Mucosa of rectum (tissue), 2 donors: ENCODE measurements at regions not wholly inside any gene's neighbourhood (a gene's known extent, or its start where the extent isn't known, plus 50 kb on each side); places are given as distances from the start of the nearest gene placed in this dataset.

Source experiments
- H3K27ac ChIP-seq, 2 donors: one replicate each; pipeline ENCODE4 v1.7.0; 2013; ENCODE audit warnings: inconsistent platforms in 2 of 2, low read depth in 2 of 2, low read length in 2 of 2
- H3K27me3 ChIP-seq, 2 donors: one replicate each; pipeline ENCODE4 v1.7.0; 2013; ENCODE audit warnings: low read length in 2 of 2; ENCODE audit not compliant: control insufficient read depth in 2 of 2, insufficient read depth in 2 of 2
- H3K36me3 ChIP-seq, 2 donors: one replicate each; pipeline ENCODE4 v1.7.0; 2013; ENCODE audit warnings: low read length in 2 of 2; ENCODE audit not compliant: control insufficient read depth in 2 of 2, insufficient read depth in 2 of 2
- H3K4me1 ChIP-seq, 2 donors: one replicate each; pipeline ENCODE4 v1.7.0; 2013; ENCODE audit warnings: low read length in 2 of 2, mild to moderate bottlenecking in 1 of 2; ENCODE audit not compliant: control insufficient read depth in 2 of 2, insufficient read depth in 2 of 2
- H3K4me3 ChIP-seq, 2 donors: one replicate each; pipeline ENCODE4 v1.7.0; 2013; ENCODE audit warnings: low read length in 2 of 2
- H3K9ac ChIP-seq, 2 donors: one replicate each; pipeline ENCODE4 v1.7.0; 2013; ENCODE audit warnings: low read length in 2 of 2, low read depth in 1 of 2, mild to moderate bottlenecking in 1 of 2
- H3K9me3 ChIP-seq, 2 donors: one replicate each; pipeline ENCODE4 v1.7.0; 2013; ENCODE audit warnings: low read length in 2 of 2; ENCODE audit not compliant: control insufficient read depth in 2 of 2
- donor health status: healthy.
- donor health status: Normal muscosa, but diverticular disease.

DNA sequence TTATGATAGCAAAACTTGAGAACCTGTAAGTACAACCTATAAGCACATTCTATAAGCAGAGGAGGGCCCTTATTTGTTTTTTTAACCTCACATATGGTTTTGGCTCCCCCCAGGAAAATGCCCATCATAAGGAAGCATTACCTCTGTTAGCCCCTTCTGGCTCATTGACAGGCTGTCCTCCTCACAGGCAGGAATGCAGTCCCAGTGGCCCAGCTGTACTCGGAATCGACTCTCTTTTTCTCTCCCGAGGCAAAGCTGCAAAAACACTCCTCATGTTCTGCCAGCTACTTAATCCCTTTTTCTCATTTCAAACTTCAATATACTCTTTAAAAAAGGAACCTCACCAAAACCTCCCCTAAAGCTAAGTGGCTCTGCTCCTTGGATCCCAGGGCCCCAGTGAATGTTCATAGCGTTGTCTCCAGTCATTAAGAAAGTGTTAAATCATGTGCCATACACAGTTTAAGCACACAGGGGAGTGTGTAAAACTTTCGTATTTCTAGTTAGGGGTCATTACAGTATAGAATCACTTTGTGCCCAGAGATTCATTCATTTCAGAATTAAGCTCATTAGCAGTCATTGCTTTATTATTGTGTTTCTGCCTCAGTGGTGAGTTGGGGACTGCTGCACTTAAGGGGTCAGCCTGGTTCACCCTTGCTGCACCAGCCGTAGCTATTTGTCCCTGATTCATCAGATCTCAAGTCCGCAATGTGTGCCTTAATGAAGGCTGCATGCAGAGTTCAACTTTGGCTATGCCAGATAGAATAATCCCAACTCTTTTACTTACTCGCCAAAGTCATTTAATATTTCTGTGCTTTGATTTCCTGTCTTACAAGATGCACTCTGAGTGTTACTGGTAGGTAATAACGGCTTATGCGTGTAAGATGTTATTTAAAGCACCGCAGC lies 57.6 kb downstream of the JRKL start:
- H3K36me3 ChIP-seq, result no peaks in the 10 kb centered on the region
- H3K27ac ChIP-seq, result no peak overlapping the region
- H3K4me1 ChIP-seq, result no peaks in the 10 kb centered on the region
- H3K4me3 ChIP-seq, result no peak overlapping the region
- H3K27me3 ChIP-seq, result peaks cover 0 to 5% of the 10 kb centered on the region in 2 donors
- H3K9me3 ChIP-seq, result no peaks in the 10 kb centered on the region
- H3K9ac ChIP-seq, result no peak overlapping the region

DNA sequence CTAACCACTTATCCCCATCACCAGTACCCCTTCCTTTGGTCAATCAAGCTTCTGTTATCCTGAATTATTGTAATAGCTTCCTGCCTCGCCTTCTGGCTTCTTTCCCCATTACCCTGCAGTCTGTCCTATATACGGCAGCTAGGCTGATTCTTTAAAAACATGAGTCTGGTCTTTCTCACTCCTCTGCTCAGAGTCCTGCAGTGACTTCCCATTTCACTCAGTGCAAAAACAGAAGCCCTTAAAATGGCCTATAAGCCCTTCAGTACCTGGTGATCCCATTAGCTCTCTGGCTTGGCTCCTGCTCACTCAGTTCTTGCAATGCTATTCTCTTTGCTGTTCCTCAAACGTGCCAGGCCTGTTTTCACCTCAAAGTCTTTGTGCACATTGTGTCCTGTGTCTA lies 58.4 kb downstream of the JRKL start:
- Histone ChIP-seq H3K4me1 (no peaks in the 10 kb centered on the region), H3K36me3 (no peaks in the 10 kb centered on the region), H3K4me3 (no peak overlapping the region), H3K27me3 (peaks cover 0 to 5% of the 10 kb centered on the region in 2 donors), H3K9ac (no peak overlapping the region), H3K9me3 (no peaks in the 10 kb centered on the region), H3K27ac (no peak overlapping the region)

GRCh38 chr11:96456111-96456510 lies 66.3 kb downstream of the JRKL start:
- Histone ChIP-seq H3K27me3 (peaks cover 0 to 5% of the 10 kb centered on the region in 2 donors), H3K4me1 (no peaks in the 10 kb centered on the region), H3K9me3 (no peaks in the 10 kb centered on the region), H3K36me3 (no peaks in the 10 kb centered on the region), H3K27ac (no peak overlapping the region), H3K9ac (no peak overlapping the region), H3K4me3 (no peak overlapping the region)

DNA sequence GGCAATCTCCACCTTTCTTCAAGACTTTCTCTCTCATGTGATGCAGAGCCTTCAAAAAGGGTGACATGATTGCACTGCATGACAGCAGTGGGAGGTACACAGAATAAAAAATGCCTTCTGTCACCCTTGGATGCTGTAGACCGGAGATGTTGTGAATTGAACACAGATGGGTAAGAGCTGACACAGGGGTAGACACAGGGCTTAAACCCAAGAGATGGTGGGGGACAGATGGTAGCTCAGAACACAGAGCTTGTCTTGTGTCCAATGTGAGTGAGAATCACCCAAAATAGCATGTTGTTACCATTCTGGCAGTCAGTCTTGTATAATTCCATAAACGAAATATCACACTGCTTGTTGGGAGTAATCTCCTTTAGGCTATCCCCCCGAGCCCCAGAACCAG lies 69.9 kb downstream of the JRKL start:
- Histone ChIP-seq H3K4me3 (no peak overlapping the region), H3K4me1 (no peaks in the 10 kb centered on the region), H3K9me3 (no peaks in the 10 kb centered on the region), H3K27ac (no peak overlapping the region), H3K36me3 (no peaks in the 10 kb centered on the region), H3K9ac (no peak overlapping the region), H3K27me3 (no peaks in the 10 kb centered on the region)

DNA sequence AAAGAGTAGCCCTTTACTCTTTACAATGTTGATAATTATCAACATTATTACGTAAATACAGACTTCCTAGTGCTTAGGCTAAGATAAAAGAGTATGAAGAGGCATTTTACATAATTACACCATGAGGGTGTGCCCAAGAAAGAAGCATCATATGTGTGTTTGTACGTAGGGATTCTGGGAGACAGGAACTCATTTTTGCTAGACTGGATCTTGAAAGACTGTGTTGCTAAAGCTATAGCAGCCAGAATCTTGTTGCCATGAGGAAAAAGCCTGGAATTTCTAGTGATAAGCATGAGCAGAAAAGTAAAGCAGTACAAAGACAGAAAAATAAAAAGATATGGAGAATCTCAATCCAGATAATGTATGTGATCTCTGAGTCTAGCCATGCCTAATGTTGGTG lies 72.1 kb downstream of the JRKL start:
- Histone ChIP-seq H3K9ac (no peak overlapping the region), H3K4me3 (no peak overlapping the region), H3K4me1 (no peaks in the 10 kb centered on the region)

DNA sequence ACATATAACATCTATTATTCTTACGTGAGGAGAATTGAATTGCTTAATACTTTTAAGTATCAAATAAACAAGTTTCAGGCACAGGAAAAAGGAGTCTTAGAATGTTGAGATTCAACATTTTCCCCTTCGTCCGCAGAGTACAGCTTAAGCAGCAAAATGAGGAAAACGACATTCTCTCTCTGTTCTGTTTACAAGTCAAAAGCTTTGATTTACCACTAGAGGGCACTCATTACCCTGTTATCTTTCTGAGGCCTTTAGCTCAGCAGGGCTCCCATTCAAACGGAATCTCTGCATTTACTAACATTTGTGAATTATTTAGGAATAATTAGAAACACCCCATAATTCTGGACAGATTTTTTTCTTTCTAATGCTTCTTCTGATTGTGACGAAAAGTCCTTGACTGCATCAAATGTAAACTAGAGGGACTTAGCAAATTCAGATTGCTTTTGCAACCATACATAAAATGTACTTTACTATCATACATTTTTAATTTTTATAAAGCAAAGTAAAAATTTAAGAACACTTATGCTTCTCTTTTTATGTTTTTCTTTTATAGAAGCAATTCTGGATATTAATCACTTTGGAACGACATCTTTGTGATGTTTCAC lies 75.0 kb downstream of the JRKL start:
- no peaks in the 10 kb centered on the region for H3K27me3 ChIP-seq
- H3K9ac ChIP-seq, result no peak overlapping the region
- no peaks in the 10 kb centered on the region for H3K36me3 ChIP-seq
- no peak overlapping the region for H3K27ac ChIP-seq
- no peaks in the 10 kb centered on the region for H3K9me3 ChIP-seq
- H3K4me3 ChIP-seq, result no peak overlapping the region
- no peaks in the 10 kb centered on the region for H3K4me1 ChIP-seq

More for the DNA sequence above, 72.1 kb downstream of the JRKL start:
- Histone ChIP-seq H3K27ac (no peak overlapping the region), H3K36me3 (no peaks in the 10 kb centered on the region), H3K9me3 (no peaks in the 10 kb centered on the region), H3K27me3 (no peaks in the 10 kb centered on the region)

DNA sequence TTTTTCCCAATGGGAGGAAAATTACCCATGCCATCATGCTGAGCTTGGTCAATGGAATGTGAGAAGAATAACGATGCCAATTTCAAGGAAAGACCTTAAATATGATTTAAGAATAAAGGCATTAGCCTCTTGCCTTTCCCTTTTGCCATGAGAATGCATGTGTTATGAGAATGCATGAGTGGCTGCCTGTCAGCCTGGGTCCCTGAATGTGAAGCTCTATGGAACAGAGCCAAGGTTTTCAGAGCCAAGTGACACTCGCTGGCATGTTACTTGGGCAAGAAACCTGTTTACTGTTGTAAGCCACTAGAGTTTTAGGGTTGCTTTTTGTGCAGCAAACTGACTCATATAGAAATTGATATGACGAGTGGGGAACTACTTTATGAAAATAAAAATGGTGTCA lies 75.7 kb downstream of the JRKL start:
- H3K36me3 ChIP-seq, result no peaks in the 10 kb centered on the region
- no peaks in the 10 kb centered on the region for H3K4me1 ChIP-seq
- no peaks in the 10 kb centered on the region for H3K9me3 ChIP-seq
- no peak overlapping the region for H3K4me3 ChIP-seq
- H3K9ac ChIP-seq, result no peak overlapping the region
- H3K27me3 ChIP-seq, result no peaks in the 10 kb centered on the region
- H3K27ac ChIP-seq, result no peak overlapping the region

- Histone ChIP-seq H3K36me3 (no peaks in the 10 kb centered on the region), H3K9ac (no peak overlapping the region)
These were observed 76.8 kb downstream of the JRKL start for GRCh38 chr11:96466607-96467006.

GRCh38 chr11:96469776-96470175 lies 80.0 kb downstream of the JRKL start:
- Histone ChIP-seq H3K4me3 (no peak overlapping the region), H3K36me3 (no peaks in the 10 kb centered on the region), H3K4me1 (no peaks in the 10 kb centered on the region), H3K9ac (no peak overlapping the region), H3K27me3 (no peaks in the 10 kb centered on the region), H3K27ac (no peak overlapping the region), H3K9me3 (no peaks in the 10 kb centered on the region)

More at GRCh38 chr11:96466607-96467006, 76.8 kb downstream of the JRKL start:
- Histone ChIP-seq H3K27ac (no peak overlapping the region), H3K4me3 (no peak overlapping the region), H3K9me3 (no peaks in the 10 kb centered on the region), H3K4me1 (no peaks in the 10 kb centered on the region), H3K27me3 (no peaks in the 10 kb centered on the region)

- Histone ChIP-seq H3K9ac (no peak overlapping the region), H3K9me3 (no peaks in the 10 kb centered on the region), H3K27ac (no peak overlapping the region), H3K4me3 (no peak overlapping the region), H3K36me3 (no peaks in the 10 kb centered on the region), H3K4me1 (no peaks in the 10 kb centered on the region), H3K27me3 (no peaks in the 10 kb centered on the region)
These were observed 80.7 kb downstream of the JRKL start for GRCh38 chr11:96470521-96470920.
